Smooth muscle cell (in vitro differentiated cells): ENCODE measurements at regions not wholly inside any gene's neighbourhood (a gene's known extent, or its start where the extent isn't known, plus 50 kb on each side); places are given as distances from the start of the nearest gene placed in this dataset.

ENCODE experiments used
- DNase-seq: peaks from one replicate; lab custom pipeline; 2025; ENCODE audit not compliant: unreplicated experiment; lab: John Stamatoyannopoulos, UW
- H2AFZ ChIP-seq: fragments of 200-600 bp; sonication (generic); 2 replicates; pipeline ENCODE4 v1.6.0; 2016; ENCODE audit warnings: antibody characterized with exemption, low read depth, mild to moderate bottlenecking
- H3F3A ChIP-seq: fragments of 200-600 bp; sonication (generic); 2 replicates; pipeline ENCODE4 v1.6.0; 2017; ENCODE audit warnings: antibody characterized with exemption, low read depth
- H3K27ac ChIP-seq: fragments of 200-600 bp; sonication (generic); 2 replicates; pipeline ENCODE4 v1.5.1; 2016; ENCODE audit warnings: low read depth, mild to moderate bottlenecking
- H3K27me3 ChIP-seq: fragments of 200-600 bp; sonication (generic); 2 replicates; pipeline ENCODE4 v1.6.1; 2016; ENCODE audit warnings: low read depth, mild to moderate bottlenecking
- H3K36me3 ChIP-seq: fragments of 200-600 bp; sonication (generic); 2 replicates; pipeline ENCODE4 v1.5.1; 2016; ENCODE audit warnings: low read depth
- H3K4me1 ChIP-seq: fragments of 200-600 bp; sonication (generic); 2 replicates; pipeline ENCODE4 v1.5.1; 2016; ENCODE audit warnings: low read depth
- H3K4me2 ChIP-seq: fragments of 200-600 bp; sonication (generic); 2 replicates; pipeline ENCODE4 v1.6.0; 2016; ENCODE audit warnings: mild to moderate bottlenecking
- H3K4me3 ChIP-seq: fragments of 200-600 bp; sonication (generic); 2 replicates; pipeline ENCODE4 v1.5.1; 2016; ENCODE audit warnings: mild to moderate bottlenecking
- H3K79me2 ChIP-seq: fragments of 200-600 bp; sonication (generic); 2 replicates; pipeline ENCODE4 v1.6.0; 2016; ENCODE audit warnings: low read depth, mild to moderate bottlenecking
- H3K9ac ChIP-seq: fragments of 200-600 bp; sonication (generic); 2 replicates; pipeline ENCODE4 v1.6.0; 2016; ENCODE audit warnings: low read depth
- H3K9me3 ChIP-seq: fragments of 200-600 bp; sonication (generic); replicated peaks from 2 replicates; pipeline ENCODE4 v1.5.1; 2016; ENCODE audit warnings: low read depth
- H4K20me1 ChIP-seq: fragments of 200-600 bp; sonication (generic); 2 replicates; pipeline ENCODE4 v1.6.0; 2016; ENCODE audit warnings: low read depth
- CTCF ChIP-seq: fragments of 200-600 bp; sonication (generic); IDR thresholded peaks from 2 replicates; pipeline ENCODE4 v1.5.1; 2017; ENCODE audit warnings: borderline replicate concordance, mild to moderate bottlenecking, antibody characterized with exemption; ENCODE audit not compliant: insufficient read depth, poor library complexity, severe bottlenecking
- WGBS: methylation state at CpG from one replicate; pipeline ENCODE4 v1.1.7; 2016; ENCODE audit warnings: low lambda C conversion rate; 5-methylcytosine and 5-hydroxymethylcytosine counted together

GRCh38 chr2:203591642-203592041 lies 56.5 kb upstream of the RAPH1 start:
- Histone ChIP-seq H3K27me3 (no peaks in the 10 kb centered on the region), H3K4me2 (peak overlapping the region; percentile 29), H3F3A (peaks cover 10% of the 10 kb centered on the region), H3K79me2 (no peaks in the 10 kb centered on the region), H4K20me1 (no peaks in the 10 kb centered on the region), H3K4me1 (peaks cover 10% of the 10 kb centered on the region), H3K4me3 (no peak overlapping the region), H2AFZ (no peak overlapping the region), H3K36me3 (no peaks in the 10 kb centered on the region), H3K9me3 (no peaks in the 10 kb centered on the region), H3K27ac (no peak overlapping the region), H3K9ac (no peak overlapping the region)
- DNase-seq = no peak
- TF ChIP-seq CTCF = no peak

- Histone ChIP-seq H3K27ac (no peak overlapping the region), H3K79me2 (no peaks in the 10 kb centered on the region), H3K4me1 (peaks cover 10% of the 10 kb centered on the region), H3F3A (peaks cover 10% of the 10 kb centered on the region), H2AFZ (no peak overlapping the region), H3K27me3 (no peaks in the 10 kb centered on the region), H3K9ac (no peak overlapping the region), H3K36me3 (no peaks in the 10 kb centered on the region), H4K20me1 (no peaks in the 10 kb centered on the region), H3K4me3 (no peak overlapping the region), H3K9me3 (no peaks in the 10 kb centered on the region), H3K4me2 (no peak overlapping the region)
- no peak for TF ChIP-seq CTCF
- no peak for DNase-seq
- 67% methylated on average over 2 of the region's 2 CpGs for WGBS
These were observed 57.4 kb upstream of the RAPH1 start for GRCh38 chr2:203592470-203592869.

GRCh38 chr2:203594541-203594940 lies 59.4 kb upstream of the RAPH1 start:
- Histone ChIP-seq H3K4me3 (no peak overlapping the region), H3K9ac (peak overlapping the region; percentile 15), H3K79me2 (no peaks in the 10 kb centered on the region), H3F3A (peaks cover 10% of the 10 kb centered on the region), H2AFZ (peak overlapping the region; percentile 15), H3K36me3 (no peaks in the 10 kb centered on the region), H4K20me1 (no peaks in the 10 kb centered on the region), H3K4me2 (peak overlapping the region; percentile 75), H3K27ac (peak overlapping the region; percentile 51), H3K27me3 (no peaks in the 10 kb centered on the region), H3K4me1 (peaks cover 10% of the 10 kb centered on the region), H3K9me3 (no peaks in the 10 kb centered on the region)
- DNase-seq = no peak
- TF ChIP-seq CTCF = no peak

- Histone ChIP-seq H3K9ac (no peak overlapping the region), H3K4me2 (no peak overlapping the region), H4K20me1 (no peaks in the 10 kb centered on the region), H3K27me3 (no peaks in the 10 kb centered on the region), H2AFZ (no peak overlapping the region), H3K27ac (no peak overlapping the region), H3K4me3 (no peak overlapping the region), H3K4me1 (peaks cover 10% of the 10 kb centered on the region), H3K36me3 (no peaks in the 10 kb centered on the region), H3K79me2 (no peaks in the 10 kb centered on the region), H3K9me3 (no peaks in the 10 kb centered on the region), H3F3A (peaks cover 10% of the 10 kb centered on the region)
- no peak for DNase-seq
- WGBS = 74% methylated on average over 5 of the region's 5 CpGs
- no peak for TF ChIP-seq CTCF
These were observed 61.1 kb upstream of the RAPH1 start for GRCh38 chr2:203596183-203596582.
